Fibroblast of villous mesenchyme (primary cell): ENCODE measurements at regions not wholly inside any gene's neighbourhood (a gene's known extent, or its start where the extent isn't known, plus 50 kb on each side); places are given as distances from the start of the nearest gene placed in this dataset.

Source experiments
- DNase-seq: peaks from one replicate; pipeline ENCODE4 v3.0.0-alpha.2; 2010; ENCODE audit warnings: low read depth
- H3K4me3 ChIP-seq: 2 replicates; pipeline ENCODE4 v1.5.1; 2011; ENCODE audit warnings: low read depth, mild to moderate bottlenecking, low read length
- CTCF ChIP-seq: IDR thresholded peaks from 2 replicates; pipeline ENCODE4 v1.5.1; 2012; ENCODE audit warnings: low read depth, mild to moderate bottlenecking, low read length; ENCODE audit not compliant: insufficient read depth

- no peak for TF ChIP-seq CTCF
- no peak for DNase-seq
- H3K4me3 ChIP-seq: no peak overlapping the region
Observed at GRCh38 chr3:35992041-35992440, 352.7 kb downstream of the ARPP21 start.

- H3K4me3 ChIP-seq: no peak overlapping the region
- no peak for TF ChIP-seq CTCF
- DNase-seq: no peak
Observed at GRCh38 chr3:36011791-36012190, 368.5 kb upstream of the STAC start.

- no peak for TF ChIP-seq CTCF
- no peak for DNase-seq
- no peak overlapping the region for H3K4me3 ChIP-seq
Observed at GRCh38 chr3:36013425-36013824, 366.9 kb upstream of the STAC start.

GRCh38 chr3:36025232-36025631, 355.1 kb upstream of the STAC start:
- no peak overlapping the region for H3K4me3 ChIP-seq
- TF ChIP-seq CTCF: no peak
- no peak for DNase-seq

GRCh38 chr3:36032180-36033047, 347.9 kb upstream of the STAC start:
- no peak for TF ChIP-seq CTCF
- H3K4me3 ChIP-seq: no peak overlapping the region
- DNase-seq: no peak

- H3K4me3 ChIP-seq: no peak overlapping the region
- TF ChIP-seq CTCF: no peak
- no peak for DNase-seq
Observed at GRCh38 chr3:36058404-36059030, 321.8 kb upstream of the STAC start.

- H3K4me3 ChIP-seq: no peak overlapping the region
- TF ChIP-seq CTCF: no peak
- no peak for DNase-seq
Observed at GRCh38 chr3:36060950-36061349, 319.4 kb upstream of the STAC start.
